IPS-20b (cell line): ENCODE measurements at regions not wholly inside any gene's neighbourhood (a gene's known extent, or its start where the extent isn't known, plus 50 kb on each side); places are given as distances from the start of the nearest gene placed in this dataset.

Experiments
- H3K27ac ChIP-seq: one replicate; pipeline ENCODE4 v1.5.1; 2013; ENCODE audit warnings: low read length
- H3K27me3 ChIP-seq: 2 replicates; pipeline ENCODE4 v1.6.1; 2013; ENCODE audit warnings: mild to moderate bottlenecking, low read length, inconsistent platforms; ENCODE audit not compliant: insufficient read depth
- H3K36me3 ChIP-seq: 2 replicates; pipeline ENCODE4 v1.6.1; 2013; ENCODE audit warnings: low read depth, mild to moderate bottlenecking, inconsistent platforms, low read length, moderate library complexity; ENCODE audit not compliant: insufficient read depth
- H3K4me1 ChIP-seq: 2 replicates; pipeline ENCODE4 v1.6.1; 2013; ENCODE audit warnings: mild to moderate bottlenecking, control low read depth, inconsistent platforms, low read length, moderate library complexity; ENCODE audit not compliant: insufficient read depth
- H3K4me3 ChIP-seq: 2 replicates; pipeline ENCODE4 v1.5.1; 2013; ENCODE audit warnings: mild to moderate bottlenecking, low read length, inconsistent platforms
- H3K9ac ChIP-seq: 2 replicates; pipeline ENCODE4 v1.6.1; 2013; ENCODE audit warnings: low read depth, mild to moderate bottlenecking, inconsistent platforms, low read length, moderate library complexity
- H3K9me3 ChIP-seq: 2 replicates; pipeline ENCODE4 v1.6.1; 2013; ENCODE audit warnings: mild to moderate bottlenecking, low read depth, low read length, inconsistent platforms; ENCODE audit not compliant: insufficient read depth

- H3K9me3 ChIP-seq = 0 out of 2 replicates have a peak, but pooled peaks cover 4% of the 10 kb centered on the region
- no peaks in the 10 kb centered on the region for H3K36me3 ChIP-seq
- H3K27ac ChIP-seq = no peak overlapping the region
- no peaks in the 10 kb centered on the region for H3K4me1 ChIP-seq
- no peak overlapping the region for H3K9ac ChIP-seq
- no peaks in the 10 kb centered on the region for H3K27me3 ChIP-seq
- no peak overlapping the region for H3K4me3 ChIP-seq
These were observed 245.5 kb upstream of the CXCR4 start for GRCh38 chr2:136363470-136363869.

DNA sequence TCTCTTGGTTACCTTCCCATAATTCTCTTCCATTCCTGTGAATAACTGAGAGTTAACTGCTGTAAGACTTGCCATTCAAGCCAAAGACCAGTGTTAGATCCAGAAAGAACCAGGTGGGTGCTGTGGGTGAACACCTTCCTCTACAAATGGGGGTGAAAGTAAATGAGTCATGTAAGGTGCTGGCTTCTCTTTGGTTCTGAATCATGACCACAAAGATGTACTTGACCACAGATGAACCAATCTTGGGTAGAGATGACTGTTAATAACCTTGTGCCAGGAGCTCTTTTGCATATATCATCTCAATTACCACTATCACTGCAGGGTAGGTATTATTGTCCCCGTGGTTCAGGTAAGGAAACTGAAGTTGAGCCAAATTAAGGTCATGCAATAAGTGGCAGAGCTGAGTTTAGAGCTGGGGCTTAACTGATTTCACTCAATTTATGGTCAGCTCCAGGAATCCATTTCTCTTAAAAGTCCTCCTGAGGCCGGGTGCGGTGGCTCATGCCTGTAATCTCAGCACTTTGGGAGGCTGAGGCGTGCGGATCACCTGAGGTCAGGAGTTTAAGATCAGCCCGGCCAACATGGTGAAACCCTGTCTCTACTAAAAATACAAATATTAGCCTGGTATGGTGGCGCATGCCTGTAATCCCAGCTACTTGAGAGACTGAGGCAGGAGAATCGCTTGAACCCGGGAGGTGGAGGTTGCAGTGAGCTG lies 244.9 kb upstream of the CXCR4 start:
- Histone ChIP-seq H3K27me3 (no peaks in the 10 kb centered on the region), H3K4me1 (no peaks in the 10 kb centered on the region), H3K27ac (no peak overlapping the region), H3K4me3 (no peak overlapping the region), H3K36me3 (no peaks in the 10 kb centered on the region), H3K9ac (no peak overlapping the region), H3K9me3 (0 out of 2 replicates have a peak, but pooled peaks cover 4% of the 10 kb centered on the region)

DNA sequence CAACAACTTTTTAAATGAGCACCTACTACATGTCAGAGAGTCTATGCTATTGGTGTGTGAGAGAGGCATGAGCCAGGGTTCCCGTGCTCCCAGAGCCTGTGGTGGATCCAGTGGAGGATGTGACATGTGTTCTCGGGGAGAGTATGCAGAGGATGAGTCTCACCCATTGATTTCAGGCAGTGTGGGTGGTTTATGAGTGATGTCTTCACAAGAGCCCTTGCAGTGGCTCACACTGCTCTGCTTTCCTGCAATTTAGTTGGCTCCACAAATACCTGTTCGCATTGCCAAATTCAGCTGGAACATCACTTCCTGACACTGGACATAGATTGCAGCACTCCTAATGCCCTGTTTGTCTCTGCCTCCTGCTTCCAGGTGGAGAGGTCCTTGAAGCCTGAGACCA lies 243.6 kb upstream of the CXCR4 start:
- H3K9me3 ChIP-seq = no peaks in the 10 kb centered on the region
- H3K4me1 ChIP-seq = no peaks in the 10 kb centered on the region
- H3K27ac ChIP-seq = no peak overlapping the region
- no peak overlapping the region for H3K4me3 ChIP-seq
- H3K27me3 ChIP-seq = no peaks in the 10 kb centered on the region
- no peaks in the 10 kb centered on the region for H3K36me3 ChIP-seq
- no peak overlapping the region for H3K9ac ChIP-seq

- Histone ChIP-seq H3K27ac (no peak overlapping the region), H3K9me3 (no peaks in the 10 kb centered on the region), H3K9ac (no peak overlapping the region), H3K4me3 (no peak overlapping the region), H3K36me3 (no peaks in the 10 kb centered on the region), H3K27me3 (no peaks in the 10 kb centered on the region), H3K4me1 (no peaks in the 10 kb centered on the region)
These were observed 242.8 kb upstream of the CXCR4 start for GRCh38 chr2:136360790-136361189.

GRCh38 chr2:136359121-136359965 lies 241.4 kb upstream of the CXCR4 start:
- Histone ChIP-seq H3K9me3 (no peaks in the 10 kb centered on the region), H3K4me1 (no peaks in the 10 kb centered on the region), H3K36me3 (no peaks in the 10 kb centered on the region), H3K4me3 (no peak overlapping the region), H3K27me3 (no peaks in the 10 kb centered on the region), H3K9ac (no peak overlapping the region), H3K27ac (no peak overlapping the region)

GRCh38 chr2:136358576-136358975 lies 240.6 kb upstream of the CXCR4 start:
- Histone ChIP-seq H3K9ac (no peak overlapping the region), H3K27me3 (no peaks in the 10 kb centered on the region), H3K4me3 (no peak overlapping the region), H3K27ac (no peak overlapping the region), H3K36me3 (no peaks in the 10 kb centered on the region), H3K4me1 (no peaks in the 10 kb centered on the region), H3K9me3 (no peaks in the 10 kb centered on the region)

DNA sequence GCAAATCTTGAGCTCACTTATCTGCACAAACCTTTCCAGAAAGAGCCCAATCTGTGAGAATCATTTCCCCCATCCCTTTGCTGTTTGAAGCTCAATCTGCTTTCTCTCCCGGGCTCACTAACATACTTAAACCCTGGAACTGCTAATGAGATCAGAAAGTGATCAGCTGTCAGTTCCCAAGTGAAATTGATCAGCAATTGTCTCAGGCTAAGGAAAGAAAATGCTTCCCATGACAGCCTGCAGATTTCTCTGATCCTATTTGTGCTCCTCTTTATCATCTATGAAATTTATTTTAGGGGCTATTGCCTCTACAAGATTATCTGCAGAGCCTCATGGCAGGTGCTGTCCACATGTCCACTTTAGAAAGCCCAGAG lies 239.0 kb upstream of the CXCR4 start:
- no peaks in the 10 kb centered on the region for H3K27me3 ChIP-seq
- H3K4me3 ChIP-seq = no peak overlapping the region
- H3K36me3 ChIP-seq = no peaks in the 10 kb centered on the region
- H3K9ac ChIP-seq = no peak overlapping the region
- H3K27ac ChIP-seq = no peak overlapping the region
- H3K9me3 ChIP-seq = no peaks in the 10 kb centered on the region
- no peaks in the 10 kb centered on the region for H3K4me1 ChIP-seq

DNA sequence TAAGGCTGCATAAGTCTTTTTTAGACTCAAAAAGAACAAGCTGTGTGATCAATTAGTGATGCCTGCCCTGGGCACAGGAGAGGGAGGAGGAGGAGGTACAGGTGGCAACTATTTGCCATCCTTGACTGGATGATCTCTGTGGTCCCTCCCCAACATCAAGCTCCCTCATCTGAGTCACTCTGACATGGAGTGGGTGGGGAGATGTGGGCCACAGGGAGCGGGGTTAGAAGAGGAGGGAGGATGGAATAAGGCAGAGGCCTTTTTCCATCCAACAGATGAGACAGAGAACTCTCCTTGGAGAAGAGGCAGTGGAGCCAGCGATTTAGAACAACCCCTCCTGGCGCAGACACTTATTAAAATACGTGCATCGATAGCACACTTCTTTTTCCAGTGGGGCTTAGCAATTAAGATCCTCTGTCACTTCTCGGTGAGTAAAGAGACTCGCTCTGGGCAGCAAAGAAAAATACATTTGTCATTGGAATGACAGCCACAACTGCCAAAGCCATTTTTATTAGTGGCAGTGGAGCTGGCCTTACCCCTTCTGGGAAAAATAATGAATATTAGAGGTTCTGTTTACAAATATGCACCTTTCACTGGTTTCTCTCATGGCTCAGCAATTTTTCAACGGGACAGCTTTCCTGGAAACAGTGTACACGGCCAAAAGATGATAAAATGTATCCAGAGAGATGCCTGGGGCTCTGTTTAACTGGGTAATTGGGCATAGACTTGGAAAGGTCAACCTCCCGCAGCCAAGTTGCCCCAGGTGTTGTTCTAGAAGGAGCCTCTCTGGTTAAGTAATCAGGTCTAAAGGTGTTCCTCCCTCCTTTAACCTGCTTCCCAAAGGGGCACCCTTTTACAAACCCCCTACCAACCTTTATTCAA lies 238.4 kb upstream of the CXCR4 start:
- Histone ChIP-seq H3K9me3 (no peaks in the 10 kb centered on the region), H3K9ac (no peak overlapping the region), H3K4me1 (no peaks in the 10 kb centered on the region), H3K27ac (no peak overlapping the region), H3K27me3 (no peaks in the 10 kb centered on the region), H3K36me3 (no peaks in the 10 kb centered on the region), H3K4me3 (no peak overlapping the region)

GRCh38 chr2:136351684-136352083 lies 233.7 kb upstream of the CXCR4 start:
- H3K4me1 ChIP-seq = no peaks in the 10 kb centered on the region

DNA sequence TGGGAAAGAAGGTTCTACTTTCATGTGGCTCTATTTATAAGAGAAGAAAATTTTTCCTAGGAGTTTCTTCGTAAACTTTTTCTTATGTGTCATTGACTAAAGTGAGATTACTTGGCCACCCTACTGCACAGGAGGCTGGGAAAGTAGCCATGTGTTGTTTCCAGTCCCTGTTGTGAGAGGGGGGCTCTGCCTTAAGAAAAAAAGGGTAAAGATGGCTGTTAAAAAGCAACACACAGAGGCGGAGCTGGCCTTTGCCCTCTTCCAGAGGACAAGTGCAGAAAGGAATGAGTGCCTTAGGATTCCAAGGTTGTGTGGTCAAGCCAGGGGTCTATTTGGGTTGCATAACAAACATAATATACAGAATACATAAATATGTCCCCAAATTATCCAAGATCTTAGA lies 230.0 kb upstream of the CXCR4 start:
- H3K36me3 ChIP-seq = no peaks in the 10 kb centered on the region
- no peaks in the 10 kb centered on the region for H3K4me1 ChIP-seq
- no peaks in the 10 kb centered on the region for H3K27me3 ChIP-seq
- H3K9ac ChIP-seq = no peak overlapping the region
- no peak overlapping the region for H3K27ac ChIP-seq
- no peaks in the 10 kb centered on the region for H3K9me3 ChIP-seq
- H3K4me3 ChIP-seq = no peak overlapping the region

More at GRCh38 chr2:136351684-136352083, 233.7 kb upstream of the CXCR4 start:
- Histone ChIP-seq H3K9me3 (no peaks in the 10 kb centered on the region), H3K36me3 (no peaks in the 10 kb centered on the region), H3K9ac (no peak overlapping the region), H3K27ac (no peak overlapping the region), H3K4me3 (no peak overlapping the region), H3K27me3 (no peaks in the 10 kb centered on the region)

GRCh38 chr2:136344339-136344738 lies 226.4 kb upstream of the CXCR4 start:
- Histone ChIP-seq H3K36me3 (no peaks in the 10 kb centered on the region), H3K27me3 (no peaks in the 10 kb centered on the region), H3K9ac (no peak overlapping the region), H3K27ac (no peak overlapping the region), H3K4me1 (no peaks in the 10 kb centered on the region), H3K9me3 (no peaks in the 10 kb centered on the region), H3K4me3 (no peak overlapping the region)
